WTC11 (cell line): ENCODE measurements at regions not wholly inside any gene's neighbourhood (a gene's known extent, or its start where the extent isn't known, plus 50 kb on each side); places are given as distances from the start of the nearest gene placed in this dataset.

Source experiments
- ATAC-seq: fragments of 200-7000 bp; cut with Tn5 transposase; 2 replicates; pipeline ENCODE4 v1.10.0; 2021; ENCODE audit warnings: mild to moderate bottlenecking, moderate library complexity
- CTCF ChIA-PET: fragments of 300-600 bp; sonication (Branson Sonifier 250); formaldehyde crosslinking; loops from one replicate; lab custom pipeline; 2021; ENCODE audit warnings: antibody characterized with exemption; lab: Charles Lee
- POLR2A ChIA-PET: fragments of 350-600 bp; sonication (Branson Sonifier 250); formaldehyde crosslinking; loops from one replicate; lab custom pipeline; 2021; ENCODE audit warnings: antibody characterized with exemption; lab: Charles Lee
- DNase-seq: peaks from one replicate; pipeline ENCODE4 v3.0.0; 2021; ENCODE audit warnings: low spot score
- H3K27ac Mint-ChIP-seq: 2 replicates; pipeline ENCODE4 v1.8.0; 2021; ENCODE audit warnings: mixed read lengths
- H3K27me3 Mint-ChIP-seq: 2 replicates; pipeline ENCODE4 v1.8.0; 2021; ENCODE audit warnings: low read depth, mild to moderate bottlenecking, moderate library complexity, mixed read lengths
- H3K36me3 Mint-ChIP-seq: 2 replicates; pipeline ENCODE4 v1.8.0; 2021; ENCODE audit warnings: mixed read lengths
- H3K4me1 Mint-ChIP-seq: 2 replicates; pipeline ENCODE4 v1.8.0; 2022; ENCODE audit warnings: mixed read lengths
- H3K4me3 Mint-ChIP-seq: 2 replicates; pipeline ENCODE4 v1.8.0; 2021; ENCODE audit warnings: mild to moderate bottlenecking, moderate library complexity, mixed read lengths
- H3K9me3 Mint-ChIP-seq: 2 replicates; pipeline ENCODE4 v1.8.0; 2021; ENCODE audit warnings: mixed read lengths
- CBFB ChIP-seq: sonication (generic); formaldehyde crosslinking; IDR thresholded peaks from 2 replicates; pipeline ENCODE4 v1.8.1; 2022; ENCODE audit warnings: mild to moderate bottlenecking, low read depth, missing genetic modification reagents
- CREB1 ChIP-seq: sonication (generic); formaldehyde crosslinking; IDR thresholded peaks from 2 replicates; pipeline ENCODE4 v1.8.0; 2023; ENCODE audit warnings: mild to moderate bottlenecking, missing genetic modification reagents
- CREM ChIP-seq: sonication (generic); formaldehyde crosslinking; IDR thresholded peaks from 2 replicates; pipeline ENCODE4 v1.8.1; 2022; ENCODE audit warnings: mild to moderate bottlenecking, missing genetic modification reagents, moderate library complexity
- ETV6 ChIP-seq: sonication (generic); formaldehyde crosslinking; IDR thresholded peaks from 2 replicates; pipeline ENCODE4 v1.8.1; 2022; ENCODE audit warnings: mild to moderate bottlenecking, missing genetic modification reagents
- FOXJ3 ChIP-seq: sonication (generic); formaldehyde crosslinking; IDR thresholded peaks from 2 replicates; pipeline ENCODE4 v1.9.0; 2021; ENCODE audit warnings: missing genetic modification reagents, mild to moderate bottlenecking, borderline replicate concordance
- GABPB1 ChIP-seq: sonication (generic); formaldehyde crosslinking; IDR thresholded peaks from 2 replicates; pipeline ENCODE4 v1.8.1; 2023; ENCODE audit warnings: mild to moderate bottlenecking, missing genetic modification reagents
- GRHL2 ChIP-seq: fragments of 250-450 bp; sonication (Bioruptor Pico); IDR thresholded peaks from 2 replicates; pipeline ENCODE4 v1.8.0; 2022; ENCODE audit warnings: mild to moderate bottlenecking, moderate library complexity; ENCODE audit not compliant: insufficient replicate concordance, severe bottlenecking
- IRF2 ChIP-seq: sonication (generic); formaldehyde crosslinking; IDR thresholded peaks from 2 replicates; pipeline ENCODE4 v1.8.0; 2022; ENCODE audit warnings: low read depth, missing genetic modification reagents, borderline replicate concordance
- JAZF1 ChIP-seq: fragments of 250-450 bp; sonication (Bioruptor Pico); IDR thresholded peaks from 2 replicates; pipeline ENCODE4 v1.9.0; 2021; ENCODE audit warnings: moderate library complexity, mild to moderate bottlenecking, inconsistent platforms
- MLX ChIP-seq: sonication (generic); formaldehyde crosslinking; IDR thresholded peaks from 2 replicates; pipeline ENCODE4 v1.8.1; 2023; ENCODE audit warnings: mild to moderate bottlenecking, missing genetic modification reagents, moderate library complexity
- MXD4 ChIP-seq: fragments of 250-450 bp; sonication (Bioruptor Pico); IDR thresholded peaks from 2 replicates; pipeline ENCODE4 v1.8.0; 2021; ENCODE audit warnings: mild to moderate bottlenecking, moderate library complexity, borderline replicate concordance
- OVOL2 ChIP-seq: fragments of 250-450 bp; sonication (Bioruptor Pico); IDR thresholded peaks from 2 replicates; pipeline ENCODE4 v1.9.0; 2021; ENCODE audit warnings: mild to moderate bottlenecking, borderline replicate concordance
- RELA ChIP-seq: sonication (generic); formaldehyde crosslinking; IDR thresholded peaks from 2 replicates; pipeline ENCODE4 v1.8.1; 2022; ENCODE audit warnings: missing genetic modification reagents, mild to moderate bottlenecking, borderline replicate concordance
- TEAD1 ChIP-seq: sonication (generic); formaldehyde crosslinking; IDR thresholded peaks from 2 replicates; pipeline ENCODE4 v1.8.0; 2022; ENCODE audit warnings: mild to moderate bottlenecking, missing genetic modification reagents
- ZNF138 ChIP-seq: sonication (generic); formaldehyde crosslinking; conservative IDR thresholded peaks from 2 replicates; pipeline ENCODE4 v1.8.1; 2022; ENCODE audit warnings: mild to moderate bottlenecking, moderate library complexity, missing genetic modification reagents
- ZNF219 ChIP-seq: sonication (generic); formaldehyde crosslinking; IDR thresholded peaks from 2 replicates; pipeline ENCODE4 v1.8.0; 2023; ENCODE audit warnings: missing genetic modification reagents, mild to moderate bottlenecking, borderline replicate concordance
- ZNF263 ChIP-seq: sonication (generic); formaldehyde crosslinking; IDR thresholded peaks from 2 replicates; pipeline ENCODE4 v1.8.1; 2022; ENCODE audit warnings: low read depth, mild to moderate bottlenecking, moderate library complexity, missing genetic modification reagents
- ZNF416 ChIP-seq: fragments of 250-450 bp; sonication (Bioruptor Pico); IDR thresholded peaks from 2 replicates; pipeline ENCODE4 v1.9.0; 2021; ENCODE audit warnings: mild to moderate bottlenecking, inconsistent platforms
- TF ChIP-seq, protein P1 (sequence below): fragments of 250-450 bp; sonication (Bioruptor Pico); IDR thresholded peaks from 2 replicates; pipeline ENCODE4 v1.9.0; 2021; ENCODE audit warnings: moderate library complexity, mild to moderate bottlenecking, inconsistent platforms, borderline replicate concordance
- TF ChIP-seq, protein P2 (sequence below): sonication (generic); formaldehyde crosslinking; IDR thresholded peaks from 2 replicates; pipeline ENCODE4 v1.8.1; 2022; ENCODE audit warnings: low read depth, mild to moderate bottlenecking, moderate library complexity, missing genetic modification reagents, borderline replicate concordance
- TF ChIP-seq, protein P3 (sequence below): sonication (generic); formaldehyde crosslinking; IDR thresholded peaks from 2 replicates; pipeline ENCODE4 v1.8.0; 2023; ENCODE audit warnings: missing genetic modification reagents
- TF ChIP-seq, protein P4 (sequence below): fragments of 200-600 bp; IDR thresholded peaks from 2 replicates; pipeline ENCODE4 v1.8.0; 2022; ENCODE audit warnings: antibody characterized with exemption
- TF ChIP-seq, protein P5 (sequence below): sonication (generic); formaldehyde crosslinking; IDR thresholded peaks from 2 replicates; pipeline ENCODE4 v1.8.0; 2023; ENCODE audit warnings: mild to moderate bottlenecking, missing genetic modification reagents
- TF ChIP-seq, protein P6 (sequence below): sonication (generic); formaldehyde crosslinking; IDR thresholded peaks from 2 replicates; pipeline ENCODE4 v1.8.0; 2022; ENCODE audit warnings: mild to moderate bottlenecking, missing genetic modification reagents
- TF ChIP-seq, protein P7 (sequence below): sonication (generic); formaldehyde crosslinking; IDR thresholded peaks from 2 replicates; pipeline ENCODE4 v1.8.0; 2022; ENCODE audit warnings: missing genetic modification reagents

DNA sequence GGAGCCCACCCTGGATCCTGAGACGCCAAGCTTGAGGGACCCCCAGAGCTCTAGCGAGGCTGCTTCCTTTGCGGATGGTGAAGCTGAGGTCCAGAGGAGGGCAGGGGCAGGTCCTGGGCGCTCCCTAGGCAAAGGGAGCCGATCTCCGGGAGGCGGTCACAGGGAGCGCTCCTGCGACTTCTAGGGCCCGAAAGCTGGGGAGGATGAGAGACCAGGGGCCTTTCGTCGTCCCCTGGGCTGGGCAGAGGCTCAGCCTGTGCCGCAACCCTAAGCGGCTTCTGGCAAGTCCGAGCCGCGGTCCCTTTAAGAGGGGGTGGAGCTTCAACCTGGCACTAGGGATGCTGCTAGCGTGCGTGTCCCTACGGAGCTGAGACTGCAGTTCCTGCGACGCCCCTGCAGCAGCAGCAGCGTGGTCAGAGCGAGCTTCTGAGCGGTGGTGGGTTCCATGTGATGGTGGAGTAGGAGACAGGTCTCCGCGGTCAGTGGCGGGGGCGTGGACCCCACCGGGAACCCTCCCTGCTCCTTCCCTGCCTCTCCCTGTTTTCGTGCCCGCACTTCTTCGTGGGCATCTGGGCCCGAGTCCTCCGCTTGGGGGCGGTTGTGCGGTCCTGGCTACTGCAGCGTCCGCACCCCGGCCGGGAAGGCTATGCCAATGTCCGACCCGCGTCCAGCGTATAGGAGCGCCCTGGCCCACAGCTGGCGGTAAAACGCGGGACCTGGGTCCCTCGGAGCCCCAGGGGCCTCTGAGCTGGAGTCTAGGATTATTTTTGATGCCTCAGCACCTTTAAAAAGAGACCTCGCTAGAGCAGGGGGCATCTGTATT, 154.6 kb downstream of the CCDC74A start:
- peaks cover 11% of the 10 kb centered on the region for H3K27me3 Mint-ChIP-seq
- DNase-seq (peak; percentile 85), ATAC-seq (peak; percentile 99)
- H3K36me3 Mint-ChIP-seq = peaks cover 20% of the 10 kb centered on the region
- POLR2A ChIA-PET = interaction anchor here (0.5 to 1.8 kb wide), 3 partner anchors 9 to 165 kb away, joined by 5 to 8 read pairs (median 6); no protein-coding TSS in a partner anchor
- H3K9me3 Mint-ChIP-seq = no peaks in the 10 kb centered on the region
- H3K4me3 Mint-ChIP-seq = peak overlapping the region; percentile 92
- H3K4me1 Mint-ChIP-seq = peaks cover 21% of the 10 kb centered on the region
- H3K27ac Mint-ChIP-seq = no peak overlapping the region
- CTCF ChIA-PET = interaction anchor here (0.9 to 2.4 kb wide), 7 partner anchors 9 to 190 kb away, joined by 3 to 76 read pairs (median 6); no protein-coding TSS in a partner anchor
- no peak for TF ChIP-seq CBFB (CRISPR knock-in tag)
- TF ChIP-seq, protein P1, sequence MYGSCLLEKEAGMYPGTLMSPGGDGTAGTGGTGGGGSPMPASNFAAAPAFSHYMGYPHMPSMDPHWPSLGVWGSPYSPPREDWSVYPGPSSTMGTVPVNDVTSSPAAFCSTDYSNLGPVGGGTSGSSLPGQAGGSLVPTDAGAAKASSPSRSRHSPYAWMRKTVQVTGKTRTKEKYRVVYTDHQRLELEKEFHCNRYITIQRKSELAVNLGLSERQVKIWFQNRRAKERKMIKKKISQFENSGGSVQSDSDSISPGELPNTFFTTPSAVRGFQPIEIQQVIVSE (CRISPR knock-in tag) = no peak
- no peak for TF ChIP-seq OVOL2 (CRISPR knock-in tag)
- TF ChIP-seq, protein P2, sequence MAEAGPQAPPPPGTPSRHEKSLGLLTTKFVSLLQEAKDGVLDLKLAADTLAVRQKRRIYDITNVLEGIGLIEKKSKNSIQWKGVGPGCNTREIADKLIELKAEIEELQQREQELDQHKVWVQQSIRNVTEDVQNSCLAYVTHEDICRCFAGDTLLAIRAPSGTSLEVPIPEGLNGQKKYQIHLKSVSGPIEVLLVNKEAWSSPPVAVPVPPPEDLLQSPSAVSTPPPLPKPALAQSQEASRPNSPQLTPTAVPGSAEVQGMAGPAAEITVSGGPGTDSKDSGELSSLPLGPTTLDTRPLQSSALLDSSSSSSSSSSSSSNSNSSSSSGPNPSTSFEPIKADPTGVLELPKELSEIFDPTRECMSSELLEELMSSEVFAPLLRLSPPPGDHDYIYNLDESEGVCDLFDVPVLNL (CRISPR knock-in tag) = no peak
- peak; percentile 52; the same call in 1 of the 2 replicates for TF ChIP-seq CREB1
- TF ChIP-seq, protein P3, sequence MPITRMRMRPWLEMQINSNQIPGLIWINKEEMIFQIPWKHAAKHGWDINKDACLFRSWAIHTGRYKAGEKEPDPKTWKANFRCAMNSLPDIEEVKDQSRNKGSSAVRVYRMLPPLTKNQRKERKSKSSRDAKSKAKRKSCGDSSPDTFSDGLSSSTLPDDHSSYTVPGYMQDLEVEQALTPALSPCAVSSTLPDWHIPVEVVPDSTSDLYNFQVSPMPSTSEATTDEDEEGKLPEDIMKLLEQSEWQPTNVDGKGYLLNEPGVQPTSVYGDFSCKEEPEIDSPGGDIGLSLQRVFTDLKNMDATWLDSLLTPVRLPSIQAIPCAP (CRISPR knock-in tag) = peak; percentile 79; the same call in 1 of the 2 replicates
- peak; percentile 34; the same call in 1 of the 2 replicates for TF ChIP-seq CREM (CRISPR knock-in tag)
- TF ChIP-seq ZNF416 (CRISPR knock-in tag) = no peak
- TF ChIP-seq ZNF219 = no peak
- no peak for TF ChIP-seq IRF2
- TF ChIP-seq ZNF138 = no peak
- TF ChIP-seq TEAD1 = peak; percentile 91
- TF ChIP-seq JAZF1 (CRISPR knock-in tag) = no peak
- TF ChIP-seq, protein P4, sequence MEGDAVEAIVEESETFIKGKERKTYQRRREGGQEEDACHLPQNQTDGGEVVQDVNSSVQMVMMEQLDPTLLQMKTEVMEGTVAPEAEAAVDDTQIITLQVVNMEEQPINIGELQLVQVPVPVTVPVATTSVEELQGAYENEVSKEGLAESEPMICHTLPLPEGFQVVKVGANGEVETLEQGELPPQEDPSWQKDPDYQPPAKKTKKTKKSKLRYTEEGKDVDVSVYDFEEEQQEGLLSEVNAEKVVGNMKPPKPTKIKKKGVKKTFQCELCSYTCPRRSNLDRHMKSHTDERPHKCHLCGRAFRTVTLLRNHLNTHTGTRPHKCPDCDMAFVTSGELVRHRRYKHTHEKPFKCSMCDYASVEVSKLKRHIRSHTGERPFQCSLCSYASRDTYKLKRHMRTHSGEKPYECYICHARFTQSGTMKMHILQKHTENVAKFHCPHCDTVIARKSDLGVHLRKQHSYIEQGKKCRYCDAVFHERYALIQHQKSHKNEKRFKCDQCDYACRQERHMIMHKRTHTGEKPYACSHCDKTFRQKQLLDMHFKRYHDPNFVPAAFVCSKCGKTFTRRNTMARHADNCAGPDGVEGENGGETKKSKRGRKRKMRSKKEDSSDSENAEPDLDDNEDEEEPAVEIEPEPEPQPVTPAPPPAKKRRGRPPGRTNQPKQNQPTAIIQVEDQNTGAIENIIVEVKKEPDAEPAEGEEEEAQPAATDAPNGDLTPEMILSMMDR = no peak
- no peak for TF ChIP-seq RELA (CRISPR knock-in tag)
- TF ChIP-seq GRHL2 (CRISPR knock-in tag) = no peak
- TF ChIP-seq ETV6 (CRISPR knock-in tag) = peak; percentile 72; the same call in 1 of the 2 replicates
- TF ChIP-seq ZNF263 (CRISPR knock-in tag) = no peak
- no peak for TF ChIP-seq MLX (CRISPR knock-in tag)
- TF ChIP-seq FOXJ3 (CRISPR knock-in tag) = no peak
- no peak for TF ChIP-seq GABPB1 (CRISPR knock-in tag)
- TF ChIP-seq MXD4 = no peak
- TF ChIP-seq, protein P5, sequence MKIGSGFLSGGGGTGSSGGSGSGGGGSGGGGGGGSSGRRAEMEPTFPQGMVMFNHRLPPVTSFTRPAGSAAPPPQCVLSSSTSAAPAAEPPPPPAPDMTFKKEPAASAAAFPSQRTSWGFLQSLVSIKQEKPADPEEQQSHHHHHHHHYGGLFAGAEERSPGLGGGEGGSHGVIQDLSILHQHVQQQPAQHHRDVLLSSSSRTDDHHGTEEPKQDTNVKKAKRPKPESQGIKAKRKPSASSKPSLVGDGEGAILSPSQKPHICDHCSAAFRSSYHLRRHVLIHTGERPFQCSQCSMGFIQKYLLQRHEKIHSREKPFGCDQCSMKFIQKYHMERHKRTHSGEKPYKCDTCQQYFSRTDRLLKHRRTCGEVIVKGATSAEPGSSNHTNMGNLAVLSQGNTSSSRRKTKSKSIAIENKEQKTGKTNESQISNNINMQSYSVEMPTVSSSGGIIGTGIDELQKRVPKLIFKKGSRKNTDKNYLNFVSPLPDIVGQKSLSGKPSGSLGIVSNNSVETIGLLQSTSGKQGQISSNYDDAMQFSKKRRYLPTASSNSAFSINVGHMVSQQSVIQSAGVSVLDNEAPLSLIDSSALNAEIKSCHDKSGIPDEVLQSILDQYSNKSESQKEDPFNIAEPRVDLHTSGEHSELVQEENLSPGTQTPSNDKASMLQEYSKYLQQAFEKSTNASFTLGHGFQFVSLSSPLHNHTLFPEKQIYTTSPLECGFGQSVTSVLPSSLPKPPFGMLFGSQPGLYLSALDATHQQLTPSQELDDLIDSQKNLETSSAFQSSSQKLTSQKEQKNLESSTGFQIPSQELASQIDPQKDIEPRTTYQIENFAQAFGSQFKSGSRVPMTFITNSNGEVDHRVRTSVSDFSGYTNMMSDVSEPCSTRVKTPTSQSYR = no peak
- TF ChIP-seq, protein P6, sequence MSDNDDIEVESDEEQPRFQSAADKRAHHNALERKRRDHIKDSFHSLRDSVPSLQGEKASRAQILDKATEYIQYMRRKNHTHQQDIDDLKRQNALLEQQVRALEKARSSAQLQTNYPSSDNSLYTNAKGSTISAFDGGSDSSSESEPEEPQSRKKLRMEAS (CRISPR knock-in tag) = peak; percentile 94
- TF ChIP-seq, protein P7, sequence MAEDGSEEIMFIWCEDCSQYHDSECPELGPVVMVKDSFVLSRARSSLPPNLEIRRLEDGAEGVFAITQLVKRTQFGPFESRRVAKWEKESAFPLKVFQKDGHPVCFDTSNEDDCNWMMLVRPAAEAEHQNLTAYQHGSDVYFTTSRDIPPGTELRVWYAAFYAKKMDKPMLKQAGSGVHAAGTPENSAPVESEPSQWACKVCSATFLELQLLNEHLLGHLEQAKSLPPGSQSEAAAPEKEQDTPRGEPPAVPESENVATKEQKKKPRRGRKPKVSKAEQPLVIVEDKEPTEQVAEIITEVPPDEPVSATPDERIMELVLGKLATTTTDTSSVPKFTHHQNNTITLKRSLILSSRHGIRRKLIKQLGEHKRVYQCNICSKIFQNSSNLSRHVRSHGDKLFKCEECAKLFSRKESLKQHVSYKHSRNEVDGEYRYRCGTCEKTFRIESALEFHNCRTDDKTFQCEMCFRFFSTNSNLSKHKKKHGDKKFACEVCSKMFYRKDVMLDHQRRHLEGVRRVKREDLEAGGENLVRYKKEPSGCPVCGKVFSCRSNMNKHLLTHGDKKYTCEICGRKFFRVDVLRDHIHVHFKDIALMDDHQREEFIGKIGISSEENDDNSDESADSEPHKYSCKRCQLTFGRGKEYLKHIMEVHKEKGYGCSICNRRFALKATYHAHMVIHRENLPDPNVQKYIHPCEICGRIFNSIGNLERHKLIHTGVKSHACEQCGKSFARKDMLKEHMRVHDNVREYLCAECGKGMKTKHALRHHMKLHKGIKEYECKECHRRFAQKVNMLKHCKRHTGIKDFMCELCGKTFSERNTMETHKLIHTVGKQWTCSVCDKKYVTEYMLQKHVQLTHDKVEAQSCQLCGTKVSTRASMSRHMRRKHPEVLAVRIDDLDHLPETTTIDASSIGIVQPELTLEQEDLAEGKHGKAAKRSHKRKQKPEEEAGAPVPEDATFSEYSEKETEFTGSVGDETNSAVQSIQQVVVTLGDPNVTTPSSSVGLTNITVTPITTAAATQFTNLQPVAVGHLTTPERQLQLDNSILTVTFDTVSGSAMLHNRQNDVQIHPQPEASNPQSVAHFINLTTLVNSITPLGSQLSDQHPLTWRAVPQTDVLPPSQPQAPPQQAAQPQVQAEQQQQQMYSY = no peak
